ENCODE measurements at regions not wholly inside any gene's neighbourhood (a gene's known extent, or its start where the extent isn't known, plus 50 kb on each side); places are given as distances from the start of the nearest gene placed in this dataset.

- Histone ChIP-seq H3K9me3 (replicated peaks; ENCODE audit: control insufficient read depth, insufficient read depth, low read length) (no peaks in the 10 kb centered on the region), H3K4me3 (replicated peaks in 1 of 3; ENCODE audit: insufficient read depth in 1 of 3, low read depth in 1 of 3, low read length in 3 of 3) (no peak overlapping the region), H3K9ac (replicated peaks; ENCODE audit: extremely low read depth, insufficient read depth, low read length) (no peak overlapping the region), H3K27ac (ENCODE audit: insufficient read depth, low read depth, low read length) (no peak overlapping the region), H3K27me3 (ENCODE audit: control insufficient read depth in 2 of 2, insufficient read depth in 2 of 2, low read length in 2 of 2) (no peaks in the 10 kb centered on the region), H3K9me1 (replicated peaks; ENCODE audit: control insufficient read depth, extremely low read depth, insufficient read depth, low read length) (no peaks in the 10 kb centered on the region), H3K4me2 (ENCODE audit: insufficient read depth, low read length) (no peak overlapping the region), H3K79me2 (ENCODE audit: control insufficient read depth, insufficient read depth, low read length) (no peaks in the 10 kb centered on the region), H4K20me1 (replicated peaks; ENCODE audit: control insufficient read depth, extremely low read depth, insufficient read depth, low read length) (no peaks in the 10 kb centered on the region), H2AFZ (ENCODE audit: low read depth, low read length) (no peak overlapping the region), H3K4me1 (ENCODE audit: control insufficient read depth, extremely low read depth, insufficient read depth, low read length) (no peaks in the 10 kb centered on the region), H3K36me3 (ENCODE audit: control insufficient read depth in 2 of 2, extremely low read depth in 1 of 2, insufficient read depth in 2 of 2, low read length in 2 of 2) (no peaks in the 10 kb centered on the region)
- dilution Hi-C loops (cut with MboI; ENCODE audit: extremely low pct_ligation_motif_present, low sequenced_read_pairs): no loop called here
- BruUV-seq (replicated peaks): no TSS peak
- POLR2A ChIA-PET: no interaction called here
- DNase-seq (ENCODE audit: low read depth, low spot score) (no peak), FAIRE-seq (no peak)
- TF ChIP-seq, protein P1, sequence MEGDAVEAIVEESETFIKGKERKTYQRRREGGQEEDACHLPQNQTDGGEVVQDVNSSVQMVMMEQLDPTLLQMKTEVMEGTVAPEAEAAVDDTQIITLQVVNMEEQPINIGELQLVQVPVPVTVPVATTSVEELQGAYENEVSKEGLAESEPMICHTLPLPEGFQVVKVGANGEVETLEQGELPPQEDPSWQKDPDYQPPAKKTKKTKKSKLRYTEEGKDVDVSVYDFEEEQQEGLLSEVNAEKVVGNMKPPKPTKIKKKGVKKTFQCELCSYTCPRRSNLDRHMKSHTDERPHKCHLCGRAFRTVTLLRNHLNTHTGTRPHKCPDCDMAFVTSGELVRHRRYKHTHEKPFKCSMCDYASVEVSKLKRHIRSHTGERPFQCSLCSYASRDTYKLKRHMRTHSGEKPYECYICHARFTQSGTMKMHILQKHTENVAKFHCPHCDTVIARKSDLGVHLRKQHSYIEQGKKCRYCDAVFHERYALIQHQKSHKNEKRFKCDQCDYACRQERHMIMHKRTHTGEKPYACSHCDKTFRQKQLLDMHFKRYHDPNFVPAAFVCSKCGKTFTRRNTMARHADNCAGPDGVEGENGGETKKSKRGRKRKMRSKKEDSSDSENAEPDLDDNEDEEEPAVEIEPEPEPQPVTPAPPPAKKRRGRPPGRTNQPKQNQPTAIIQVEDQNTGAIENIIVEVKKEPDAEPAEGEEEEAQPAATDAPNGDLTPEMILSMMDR (IDR thresholded peaks at IDR 0.05; ENCODE audit: extremely low read depth in 1 of 2, insufficient read depth in 1 of 2, low read depth in 1 of 2, low read length in 2 of 2): no peak
- no peak for TF ChIP-seq MAX (IDR thresholded peaks at IDR 0.05; ENCODE audit: insufficient read depth, insufficient read length)
- no peak for TF ChIP-seq JUN (IDR thresholded peaks at IDR 0.05; ENCODE audit: borderline replicate concordance, insufficient read depth, insufficient read length, low read depth)
- TF ChIP-seq MYC (IDR thresholded peaks at IDR 0.05; ENCODE audit: low read depth, low read length): no peak
- TF ChIP-seq EZH2 (IDR thresholded peaks at IDR 0.05; ENCODE audit: borderline replicate concordance, low read depth, low read length, severe bottlenecking): no peak
- TF ChIP-seq GATA2 (IDR thresholded peaks at IDR 0.05; ENCODE audit: insufficient read depth, insufficient read length, low read depth, low read length): no peak
- no peak for TF ChIP-seq FOS (IDR thresholded peaks at IDR 0.05; ENCODE audit: borderline replicate concordance, insufficient read depth, low read length)
- TF ChIP-seq POLR2A (IDR thresholded peaks at IDR 0.05; ENCODE audit: low read depth, low read length): no peak
- no peak for TF ChIP-seq POLR2AphosphoS5 (IDR thresholded peaks at IDR 0.05; ENCODE audit: insufficient read depth, low read depth, low read length)
- CTCF ChIA-PET: no interaction called here
- intact Hi-C loops (cut with micrococcal nuclease): no loop called here
Observed at GRCh38 chrX:98514032-98514431, 1630.3 kb downstream of the RPA4 start.
